ENCODE measurements at regions not wholly inside any gene's neighbourhood (a gene's known extent, or its start where the extent isn't known, plus 50 kb on each side); places are given as distances from the start of the nearest gene placed in this dataset.

- no peak for TF ChIP-seq CTCF (IDR thresholded peaks at IDR 0.05; ENCODE audit: low read depth, low read length)
Observed at GRCh38 chr7:1322240-1323110, 89.8 kb downstream of the UNCX start.

DNA sequence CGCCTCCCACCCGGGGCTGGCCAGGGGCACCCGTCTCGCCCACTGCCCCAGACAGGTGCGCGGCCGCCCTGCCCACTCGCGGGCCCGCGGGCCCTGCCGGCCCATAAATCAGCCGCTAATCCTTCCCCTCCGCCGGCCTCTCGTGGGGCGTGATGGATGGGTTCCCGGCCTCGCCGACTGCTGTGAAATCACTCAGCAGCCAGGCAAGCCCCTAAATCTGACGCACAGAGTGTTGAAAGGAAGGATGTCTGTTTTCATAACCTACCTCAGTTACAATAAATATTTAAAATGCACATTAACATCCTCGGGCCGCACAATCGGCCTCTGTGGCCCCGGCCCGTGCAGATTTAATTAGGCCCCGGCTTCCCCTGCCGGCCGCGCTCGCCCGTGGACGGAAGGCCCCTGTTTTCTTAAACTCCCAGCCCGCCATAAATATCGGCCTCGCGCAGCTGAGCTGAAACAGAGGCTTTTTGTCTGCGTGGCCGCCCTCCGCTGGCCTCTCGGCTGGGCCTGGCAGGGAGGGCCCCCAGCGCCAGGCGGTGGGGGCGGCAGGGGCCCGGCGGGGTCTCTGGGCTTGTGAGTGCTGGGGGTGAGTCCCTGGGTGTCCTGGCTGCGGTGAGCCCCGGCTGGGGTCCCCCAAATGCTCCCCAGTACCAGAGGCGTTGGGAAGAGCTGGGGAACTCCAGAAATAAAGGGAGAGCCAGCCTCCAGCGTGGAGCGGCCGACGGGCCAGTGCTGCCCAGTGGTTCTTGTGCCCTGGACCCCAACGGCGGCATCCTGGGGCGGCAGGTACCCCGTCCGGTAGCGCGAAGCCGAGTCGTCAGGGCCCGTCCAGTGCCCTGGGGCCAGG, 90.7 kb downstream of the UNCX start:
- H3K4me3 ChIP-seq (ENCODE audit: low read depth, low read length) = no peak overlapping the region
- TF ChIP-seq CTCF (IDR thresholded peaks at IDR 0.05; ENCODE audit: low read depth, low read length) = no peak

More at GRCh38 chr7:1322240-1323110, 89.8 kb downstream of the UNCX start:
- H3K4me3 ChIP-seq (ENCODE audit: low read depth, low read length) = no peak overlapping the region

GRCh38 chr7:1324028-1324900, 91.6 kb downstream of the UNCX start:
- no peak for TF ChIP-seq CTCF (IDR thresholded peaks at IDR 0.05; ENCODE audit: low read depth, low read length)
- no peak overlapping the region for H3K4me3 ChIP-seq (ENCODE audit: low read depth, low read length)

- H3K4me3 ChIP-seq (ENCODE audit: low read depth, low read length) = no peak overlapping the region
- no peak for TF ChIP-seq CTCF (IDR thresholded peaks at IDR 0.05; ENCODE audit: low read depth, low read length)
Observed at GRCh38 chr7:1325246-1325645, 92.6 kb downstream of the UNCX start.

GRCh38 chr7:1325646-1326510, 93.2 kb downstream of the UNCX start:
- no peak overlapping the region for H3K4me3 ChIP-seq (ENCODE audit: low read depth, low read length)

More at GRCh38 chr7:1325646-1326510, 93.2 kb downstream of the UNCX start:
- no peak for TF ChIP-seq CTCF (IDR thresholded peaks at IDR 0.05; ENCODE audit: low read depth, low read length)

Data from WI38 (cell line).